ENCODE measurements at regions not wholly inside any gene's neighbourhood (a gene's known extent, or its start where the extent isn't known, plus 50 kb on each side); places are given as distances from the start of the nearest gene placed in this dataset.

DNA sequence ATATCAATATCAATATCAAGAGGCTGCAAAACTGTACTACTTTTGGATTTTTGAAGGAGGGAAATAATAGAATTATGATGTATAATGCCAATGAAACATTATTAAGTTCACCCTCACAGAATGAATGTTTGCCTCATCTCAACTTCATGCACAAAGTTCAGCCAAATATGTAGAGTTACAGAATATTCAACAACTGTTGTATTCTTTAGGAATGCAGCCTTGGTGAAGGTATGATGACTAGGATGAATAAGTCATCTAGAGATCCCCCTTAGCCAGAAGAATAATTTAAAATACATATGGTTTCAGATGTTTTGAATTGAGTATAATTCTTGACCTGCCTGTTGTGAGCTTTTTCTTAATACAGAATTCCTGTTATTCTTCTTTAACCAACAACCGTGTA is 308.3 kb downstream of the COX7C start:
- Histone ChIP-seq H4K5ac (ENCODE audit: low read depth, low read length) (no peak overlapping the region), H3K79me1 (ENCODE audit: low read depth in 1 of 2, low read length in 2 of 2) (no peaks in the 10 kb centered on the region), H3K18ac (ENCODE audit: low read depth, low read length) (no peak overlapping the region), H3K9me1 (ENCODE audit: insufficient read depth, low read length) (no peaks in the 10 kb centered on the region), H3K23ac (ENCODE audit: low read depth, low read length) (no peak overlapping the region), H3K56ac (ENCODE audit: extremely low read depth, insufficient read depth, low read length) (no peak overlapping the region), H4K8ac (ENCODE audit: low read depth in 2 of 2, low read length in 2 of 2) (no peak overlapping the region), H3K4me2 (ENCODE audit: low read depth, low read length) (no peak overlapping the region), H2BK5ac (ENCODE audit: low read depth, low read length, poor library complexity, severe bottlenecking) (no peak overlapping the region), H4K91ac (ENCODE audit: insufficient read depth, low read depth, low read length) (no peak overlapping the region), H3K9ac (ENCODE audit: low read depth, low read length) (no peak overlapping the region), H3K36me3 (ENCODE audit: control insufficient read depth, insufficient read depth, low read length) (no peaks in the 10 kb centered on the region), H2BK120ac (ENCODE audit: low read depth, low read length) (no peak overlapping the region), H2BK15ac (ENCODE audit: low read depth, low read length) (no peak overlapping the region), H3K27me3 (ENCODE audit: control insufficient read depth, insufficient read depth, low read length) (no peaks in the 10 kb centered on the region), H2AFZ (replicated peaks; ENCODE audit: low read length, poor library complexity) (no peak overlapping the region), H3K14ac (replicated peaks; ENCODE audit: low read depth, low read length) (no peak overlapping the region), H2BK20ac (ENCODE audit: low read depth, low read length) (no peak overlapping the region), H3K4ac (ENCODE audit: low read depth, low read length) (no peak overlapping the region), H2AK9ac (replicated peaks; ENCODE audit: low read depth, low read length, poor library complexity) (no peak overlapping the region), H3K4me1 (ENCODE audit: control insufficient read depth, insufficient read depth, low read length) (no peaks in the 10 kb centered on the region), H3K4me3 (ENCODE audit: insufficient read depth, low read depth, low read length) (no peak overlapping the region), H4K20me1 (ENCODE audit: insufficient read depth, low read length) (no peaks in the 10 kb centered on the region), H3K27ac (ENCODE audit: insufficient read depth, low read length) (no peak overlapping the region), H2AK5ac (ENCODE audit: low read depth, low read length) (no peak overlapping the region), H3K9me3 (ENCODE audit: control insufficient read depth, insufficient read depth, low read length) (no peaks in the 10 kb centered on the region)
- DNase-seq (no peak), ATAC-seq (ENCODE audit: low read depth) (no peak)
- no peak for TF ChIP-seq RCOR1 (IDR thresholded peaks at IDR 0.05; ENCODE audit: insufficient replicate concordance, low read length)
- TF ChIP-seq POLR2A (IDR thresholded peaks at IDR 0.05; ENCODE audit: low read depth, low read length): no peak
- TF ChIP-seq MXI1 (IDR thresholded peaks at IDR 0.05; ENCODE audit: borderline replicate concordance, low read depth, low read length): no peak
- no peak for TF ChIP-seq CEBPB (IDR thresholded peaks at IDR 0.05; ENCODE audit: low read depth, low read length)
- no peak for TF ChIP-seq CHD1 (IDR thresholded peaks at IDR 0.05; ENCODE audit: low read depth, low read length)
- TF ChIP-seq, protein P1, sequence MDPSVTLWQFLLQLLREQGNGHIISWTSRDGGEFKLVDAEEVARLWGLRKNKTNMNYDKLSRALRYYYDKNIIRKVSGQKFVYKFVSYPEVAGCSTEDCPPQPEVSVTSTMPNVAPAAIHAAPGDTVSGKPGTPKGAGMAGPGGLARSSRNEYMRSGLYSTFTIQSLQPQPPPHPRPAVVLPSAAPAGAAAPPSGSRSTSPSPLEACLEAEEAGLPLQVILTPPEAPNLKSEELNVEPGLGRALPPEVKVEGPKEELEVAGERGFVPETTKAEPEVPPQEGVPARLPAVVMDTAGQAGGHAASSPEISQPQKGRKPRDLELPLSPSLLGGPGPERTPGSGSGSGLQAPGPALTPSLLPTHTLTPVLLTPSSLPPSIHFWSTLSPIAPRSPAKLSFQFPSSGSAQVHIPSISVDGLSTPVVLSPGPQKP (IDR thresholded peaks at IDR 0.05; ENCODE audit: borderline replicate concordance, low read depth, low read length): no peak
- TF ChIP-seq RFX5 (IDR thresholded peaks at IDR 0.05; ENCODE audit: low read depth, low read length): no peak
- no peak for TF ChIP-seq MAZ (IDR thresholded peaks at IDR 0.05; ENCODE audit: borderline replicate concordance, low read depth, low read length)
- TF ChIP-seq MAFK (IDR thresholded peaks at IDR 0.05; ENCODE audit: low read depth, low read length): no peak
- TF ChIP-seq, protein P2, sequence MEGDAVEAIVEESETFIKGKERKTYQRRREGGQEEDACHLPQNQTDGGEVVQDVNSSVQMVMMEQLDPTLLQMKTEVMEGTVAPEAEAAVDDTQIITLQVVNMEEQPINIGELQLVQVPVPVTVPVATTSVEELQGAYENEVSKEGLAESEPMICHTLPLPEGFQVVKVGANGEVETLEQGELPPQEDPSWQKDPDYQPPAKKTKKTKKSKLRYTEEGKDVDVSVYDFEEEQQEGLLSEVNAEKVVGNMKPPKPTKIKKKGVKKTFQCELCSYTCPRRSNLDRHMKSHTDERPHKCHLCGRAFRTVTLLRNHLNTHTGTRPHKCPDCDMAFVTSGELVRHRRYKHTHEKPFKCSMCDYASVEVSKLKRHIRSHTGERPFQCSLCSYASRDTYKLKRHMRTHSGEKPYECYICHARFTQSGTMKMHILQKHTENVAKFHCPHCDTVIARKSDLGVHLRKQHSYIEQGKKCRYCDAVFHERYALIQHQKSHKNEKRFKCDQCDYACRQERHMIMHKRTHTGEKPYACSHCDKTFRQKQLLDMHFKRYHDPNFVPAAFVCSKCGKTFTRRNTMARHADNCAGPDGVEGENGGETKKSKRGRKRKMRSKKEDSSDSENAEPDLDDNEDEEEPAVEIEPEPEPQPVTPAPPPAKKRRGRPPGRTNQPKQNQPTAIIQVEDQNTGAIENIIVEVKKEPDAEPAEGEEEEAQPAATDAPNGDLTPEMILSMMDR (conservative IDR thresholded peaks at IDR 0.05; ENCODE audit: low read depth, low read length): no peak
- TF ChIP-seq SMC3 (IDR thresholded peaks at IDR 0.05; ENCODE audit: low read depth, low read length): no peak
- TF ChIP-seq, protein P3, sequence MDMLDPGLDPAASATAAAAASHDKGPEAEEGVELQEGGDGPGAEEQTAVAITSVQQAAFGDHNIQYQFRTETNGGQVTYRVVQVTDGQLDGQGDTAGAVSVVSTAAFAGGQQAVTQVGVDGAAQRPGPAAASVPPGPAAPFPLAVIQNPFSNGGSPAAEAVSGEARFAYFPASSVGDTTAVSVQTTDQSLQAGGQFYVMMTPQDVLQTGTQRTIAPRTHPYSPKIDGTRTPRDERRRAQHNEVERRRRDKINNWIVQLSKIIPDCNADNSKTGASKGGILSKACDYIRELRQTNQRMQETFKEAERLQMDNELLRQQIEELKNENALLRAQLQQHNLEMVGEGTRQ (IDR thresholded peaks at IDR 0.05; ENCODE audit: low read depth, low read length): no peak
- no peak for TF ChIP-seq FOS (IDR thresholded peaks at IDR 0.05; ENCODE audit: low read depth, low read length)
- no peak for TF ChIP-seq RAD21 (IDR thresholded peaks at IDR 0.05; ENCODE audit: low read length)
- TF ChIP-seq BHLHE40 (IDR thresholded peaks at IDR 0.05; ENCODE audit: low read depth, low read length): no peak
- TF ChIP-seq NFE2L2 (IDR thresholded peaks at IDR 0.05; ENCODE audit: low read depth, low read length): no peak
- POLR2A ChIA-PET (ENCODE audit: unreplicated experiment): no interaction called here
- dilution Hi-C loops (cut with HindIII; ENCODE audit: low sequenced_read_pairs, unreplicated experiment) (no loop called here), intact Hi-C loops (cut with micrococcal nuclease) (no loop called here), in situ Hi-C loops (cut with MboI; ENCODE audit: low sequenced_read_pairs) (no loop called here)
- WGBS, 2 experiments (ENCODE audit: extremely low coverage in 2 of 2, insufficient read length in 1 of 2): no CpG with 5 or more reads among the region's 1 CpG
- BruUV-seq (replicated peaks): no TSS peak
- CTCF ChIA-PET: no interaction called here
